Ramos (cell line): ENCODE measurements at regions not wholly inside any gene's neighbourhood (a gene's known extent, or its start where the extent isn't known, plus 50 kb on each side); places are given as distances from the start of the nearest gene placed in this dataset.

Experiments used
- in situ Hi-C: fragments of 300-500 bp; cut with MboI; formaldehyde crosslinking; loops from one replicate; pipeline ENCODE4 v1.14.3; 2022; ENCODE audit warnings: low sequenced_read_pairs; ENCODE audit not compliant: unreplicated experiment

DNA sequence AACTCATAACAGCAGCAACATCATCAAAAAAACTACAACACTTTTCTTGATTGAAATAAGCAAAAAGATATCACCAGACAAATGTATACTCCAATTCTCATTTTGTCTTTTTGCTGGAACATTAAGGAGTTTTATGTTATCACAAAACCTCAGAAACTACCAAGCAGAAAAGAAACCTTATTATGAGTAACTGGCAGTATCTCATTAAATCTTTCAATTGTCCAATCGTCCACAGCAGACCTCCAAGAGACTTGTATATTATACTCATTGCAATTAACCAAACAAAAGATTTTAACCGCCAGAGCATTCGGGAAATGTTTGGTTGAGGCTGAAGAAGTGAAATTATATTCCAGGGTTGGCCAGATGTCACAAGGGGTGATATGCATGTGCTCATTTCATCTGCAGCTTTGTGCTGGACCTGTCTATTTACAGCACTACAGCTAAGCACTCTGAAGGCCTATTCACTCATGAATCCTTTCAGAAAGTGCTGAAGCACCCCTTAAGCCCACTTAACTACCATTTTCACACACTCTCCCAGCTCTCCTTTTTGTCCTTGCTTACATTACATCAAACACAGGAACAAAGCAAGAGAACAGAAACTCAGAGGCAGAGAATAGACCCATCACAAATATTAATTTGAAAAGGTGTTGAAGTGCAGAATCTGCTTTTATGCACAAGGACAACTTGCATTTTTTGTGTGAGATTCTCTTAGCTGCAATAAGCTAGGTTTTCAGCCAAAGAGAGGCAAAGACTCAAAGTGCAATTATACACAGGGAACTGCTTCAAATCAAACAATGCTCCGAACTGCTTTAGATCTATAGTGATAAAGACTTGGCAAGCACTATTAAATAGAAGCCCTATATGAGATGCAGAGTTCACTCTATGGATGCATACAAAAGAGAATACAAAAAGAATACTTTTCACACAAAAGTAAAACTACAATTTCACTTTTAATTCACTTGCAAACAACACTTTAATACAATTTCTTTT, 150.4 kb upstream of the POU5F2 start:
- in situ Hi-C loops: no loop called here

DNA sequence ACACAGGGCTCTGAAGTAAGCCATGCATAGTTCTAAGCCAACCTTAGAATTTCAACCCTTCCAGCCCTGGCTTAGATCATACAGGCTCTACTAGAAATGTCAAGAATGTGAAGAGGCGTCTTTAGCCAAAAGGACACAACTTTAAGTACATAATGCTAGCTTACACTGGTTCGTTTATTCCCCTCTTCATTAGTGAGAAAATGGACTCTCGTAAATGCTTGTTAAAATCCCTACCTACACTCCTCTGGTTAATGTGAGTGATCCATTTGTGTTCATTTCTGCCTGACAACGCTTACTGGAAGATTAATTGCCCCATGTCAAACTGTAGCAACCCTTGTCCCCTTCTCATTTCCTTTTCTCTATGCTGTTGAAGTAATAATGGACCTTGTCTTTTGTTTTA, 149.3 kb upstream of the POU5F2 start:
- in situ Hi-C loops: no loop called here

DNA sequence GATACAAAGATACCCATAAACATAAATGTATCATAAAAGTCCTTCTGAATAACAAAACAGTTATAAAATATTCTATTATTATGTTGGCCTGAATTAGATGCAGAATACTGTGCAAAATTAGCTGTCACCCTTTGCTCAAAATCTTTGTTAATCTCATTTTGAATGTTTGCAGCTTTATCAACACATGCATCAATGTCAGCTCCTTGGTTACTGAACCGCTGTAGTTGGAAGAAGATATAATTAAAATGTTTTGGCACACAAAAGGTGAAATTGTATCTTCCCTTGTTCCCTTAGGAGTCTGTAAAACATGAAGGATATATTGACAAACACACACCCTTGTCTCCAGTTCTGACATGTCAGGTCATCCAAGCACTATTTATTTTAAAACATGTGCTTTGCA, 146.3 kb upstream of the POU5F2 start:
- in situ Hi-C loops: no loop called here

DNA sequence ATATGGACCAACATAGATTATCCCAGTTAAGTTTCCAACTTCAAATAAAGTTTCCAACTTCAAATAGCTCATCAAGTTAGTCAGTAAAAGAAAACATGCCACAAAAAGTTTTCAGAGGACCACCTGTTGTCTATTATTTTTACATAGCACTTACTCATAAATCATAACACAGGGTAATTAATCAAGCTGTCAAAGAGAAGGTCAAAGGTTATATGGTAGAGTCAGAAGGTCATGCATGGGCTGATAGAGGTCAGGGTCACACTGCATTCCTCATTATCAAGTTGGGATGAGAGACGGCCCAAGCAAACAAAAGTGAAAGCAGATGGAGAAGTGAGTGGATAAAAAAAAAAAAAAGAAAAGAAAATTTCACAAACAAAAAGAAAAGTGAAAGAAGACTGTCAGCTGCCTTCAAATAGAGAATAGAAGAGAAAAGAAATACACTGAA, 145.5 kb upstream of the POU5F2 start:
- in situ Hi-C loops: no loop called here

DNA sequence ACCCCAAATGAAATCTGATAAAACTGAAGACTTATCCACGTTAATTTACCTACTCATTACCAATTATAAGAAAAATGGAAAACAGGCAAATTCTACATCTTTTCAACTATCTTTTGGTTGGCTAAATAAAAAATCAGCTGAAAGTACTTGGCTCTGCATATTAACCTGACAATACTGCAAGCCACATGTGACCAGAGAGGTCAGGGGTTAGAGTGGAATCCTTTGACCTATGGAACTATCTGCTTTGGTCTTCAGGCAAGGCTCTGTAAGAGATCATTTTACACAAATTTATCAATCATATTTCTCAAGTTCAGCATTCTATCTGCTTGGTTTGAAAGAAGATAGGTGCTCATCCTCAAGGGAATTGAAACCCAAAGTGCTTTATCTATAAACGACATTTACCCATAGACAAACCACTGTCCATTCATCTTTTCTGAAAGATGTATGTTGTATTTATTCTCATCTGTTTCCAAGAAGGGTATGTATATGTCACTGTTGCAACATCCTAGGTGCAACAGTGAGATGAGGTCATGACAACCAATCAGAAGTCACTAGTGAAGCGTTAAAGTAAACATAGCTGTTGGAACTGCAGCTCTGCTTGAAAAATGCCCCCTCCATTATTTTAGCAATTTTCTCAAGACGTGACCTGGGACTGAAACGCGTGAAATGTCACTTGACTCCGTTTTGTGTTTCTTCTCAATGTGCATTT, 144.9 kb upstream of the POU5F2 start:
- in situ Hi-C loops: no loop called here

DNA sequence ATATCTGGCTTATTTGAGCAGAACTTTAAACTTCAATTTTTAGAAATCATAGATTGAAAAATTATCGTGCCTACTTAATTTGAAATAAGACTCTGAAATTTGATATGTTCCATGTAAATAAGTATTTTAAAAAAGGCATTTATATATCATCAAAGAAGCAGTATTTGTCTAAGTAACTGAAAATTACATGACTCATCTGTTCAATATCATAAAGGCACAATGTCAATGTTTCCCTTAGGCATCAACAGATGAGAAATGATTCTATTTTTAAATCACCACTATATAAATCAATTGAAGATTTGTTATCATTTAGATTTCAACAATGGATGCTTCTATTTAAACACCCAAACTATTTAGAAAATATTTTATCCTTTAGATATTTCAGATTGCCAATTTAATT, 142.9 kb upstream of the POU5F2 start:
- in situ Hi-C loops: no loop called here

DNA sequence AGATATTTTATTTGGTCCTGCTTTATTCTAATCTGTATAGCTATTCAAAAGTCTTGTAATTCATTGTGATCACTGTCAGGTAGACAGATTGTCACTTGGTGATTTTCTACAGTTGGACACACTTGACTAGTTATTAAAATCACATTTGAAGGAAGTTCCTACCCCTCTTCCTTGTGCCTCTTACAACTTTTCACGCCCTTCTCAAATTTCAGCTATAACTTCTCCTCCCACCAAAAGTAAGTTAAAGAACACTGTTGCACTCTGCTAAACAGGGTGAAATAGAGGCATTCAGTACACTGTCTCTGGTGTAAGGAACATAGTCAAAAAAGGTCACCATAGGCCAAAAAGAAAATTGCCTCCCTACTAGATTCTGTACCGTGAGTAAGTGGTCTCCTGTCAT, 142.1 kb upstream of the POU5F2 start:
- in situ Hi-C loops: no loop called here

DNA sequence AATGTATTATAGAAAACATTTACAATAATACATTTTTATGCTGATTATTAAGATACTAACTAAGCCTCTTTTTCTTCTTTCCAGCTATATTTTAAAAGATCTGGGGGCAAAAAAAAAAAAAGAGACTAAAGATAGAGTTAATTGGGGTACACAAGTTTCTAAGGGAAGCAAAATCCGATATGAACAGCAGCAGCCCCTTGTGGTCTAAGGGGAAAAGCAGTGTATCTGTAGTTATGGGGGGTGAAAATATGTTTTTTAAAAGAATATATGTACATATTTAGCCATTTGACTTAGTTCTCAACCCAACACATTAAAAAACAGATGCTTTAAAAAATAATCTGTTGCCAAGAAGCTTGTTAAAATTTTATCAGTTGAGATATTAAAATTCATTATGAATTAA, 134.3 kb upstream of the POU5F2 start:
- in situ Hi-C loops: no loop called here

DNA sequence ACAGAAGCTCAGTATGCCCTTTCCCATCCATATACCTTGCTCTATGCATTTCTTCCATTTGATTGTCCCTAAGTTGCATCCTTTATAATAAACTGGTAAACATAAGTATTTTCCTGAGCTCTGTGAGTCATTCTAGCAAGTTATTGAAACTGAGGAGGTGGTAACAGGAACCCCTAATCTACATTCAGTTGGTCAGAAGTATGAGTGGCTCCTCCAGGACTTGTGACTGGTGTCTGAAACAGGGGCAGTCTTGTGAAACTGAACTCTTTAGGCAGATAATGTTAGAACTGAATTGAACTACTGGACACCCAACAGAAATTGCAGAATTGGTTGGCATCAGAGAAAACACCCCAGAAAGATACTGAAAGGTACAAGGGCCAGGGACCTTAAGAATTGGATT, 133.1 kb upstream of the POU5F2 start:
- in situ Hi-C loops: no loop called here

DNA sequence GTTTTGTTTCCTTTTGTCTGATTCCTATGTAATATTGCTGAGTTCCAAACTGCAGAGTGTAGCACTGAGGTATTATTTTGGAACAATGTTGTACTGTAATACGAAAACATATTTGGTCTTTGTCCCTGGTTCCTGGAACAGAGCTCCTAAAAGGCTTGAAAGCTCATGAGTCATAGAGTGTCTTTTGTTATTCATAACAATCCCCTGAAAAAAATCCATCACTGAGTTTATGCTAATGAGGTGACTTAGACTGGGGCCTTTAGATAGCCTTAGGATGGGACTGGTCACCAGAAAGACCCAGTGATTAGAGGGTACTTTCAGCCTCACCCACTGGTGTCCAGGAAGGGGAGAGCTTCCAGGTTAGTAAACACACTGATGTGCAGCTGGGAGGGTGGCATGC, 132.7 kb upstream of the POU5F2 start:
- in situ Hi-C loops: no loop called here

DNA sequence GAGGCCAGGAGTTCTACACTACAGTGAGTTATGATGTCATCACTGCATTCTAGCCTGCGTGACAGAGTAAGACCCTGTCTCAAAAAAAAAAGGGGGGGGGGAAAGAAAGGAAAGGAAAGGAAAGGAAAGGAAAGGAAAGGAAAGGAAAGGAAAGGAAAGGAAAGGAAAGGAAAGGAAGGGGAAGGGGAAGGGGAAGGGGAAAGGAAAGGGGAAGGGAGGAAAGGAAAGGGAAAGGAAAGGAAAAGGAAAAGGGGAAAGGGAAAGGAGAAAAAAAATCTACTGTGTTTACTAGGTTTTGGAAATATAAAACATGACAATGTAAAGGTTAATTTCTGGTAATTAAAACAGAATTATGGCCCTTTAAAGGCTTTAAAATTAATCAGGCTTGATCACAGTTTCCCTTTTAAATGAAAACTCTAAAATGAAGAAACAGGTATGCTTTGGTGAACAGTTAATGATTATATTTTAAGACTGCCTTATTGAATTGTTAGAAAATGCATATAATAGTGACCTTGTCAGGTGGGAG, 131.9 kb upstream of the POU5F2 start:
- in situ Hi-C loops: no loop called here

DNA sequence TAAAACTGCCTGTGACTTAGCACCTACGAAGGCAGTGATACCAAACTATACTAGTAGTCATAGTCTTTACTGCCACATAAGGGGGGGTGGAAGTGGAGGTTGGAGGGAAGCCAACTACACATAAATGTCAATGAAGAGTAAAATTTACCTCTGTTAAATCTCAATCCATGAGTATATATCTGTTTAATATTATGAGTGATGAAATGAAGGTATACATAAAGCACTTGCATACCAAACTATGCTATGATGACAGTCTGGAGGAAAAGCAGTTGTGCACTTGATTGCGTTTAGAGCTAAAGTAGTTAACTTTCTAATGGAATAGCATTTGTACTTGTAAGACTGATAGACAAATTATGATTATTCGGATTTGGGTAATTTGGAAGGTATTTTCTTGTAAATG, 129.2 kb upstream of the POU5F2 start:
- in situ Hi-C loops: no loop called here

DNA sequence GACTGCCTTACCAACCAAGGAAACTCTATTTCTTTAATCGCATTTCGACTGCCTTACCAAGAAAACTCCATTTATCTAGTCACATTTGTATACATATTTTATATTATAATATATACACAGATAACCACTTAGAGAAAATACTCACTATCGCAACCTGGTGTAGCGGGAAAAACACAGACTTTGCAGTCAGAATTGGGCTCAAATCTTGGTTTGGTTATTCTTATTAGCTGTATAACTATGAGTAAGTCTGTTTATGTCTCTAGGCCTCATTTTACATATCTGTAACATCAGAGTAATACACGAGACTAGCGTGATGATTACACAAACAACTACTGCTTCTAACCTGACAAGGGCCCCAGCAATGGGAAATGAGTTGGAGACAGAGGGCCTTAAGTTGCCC, 127.5 kb upstream of the POU5F2 start:
- in situ Hi-C loops: no loop called here

DNA sequence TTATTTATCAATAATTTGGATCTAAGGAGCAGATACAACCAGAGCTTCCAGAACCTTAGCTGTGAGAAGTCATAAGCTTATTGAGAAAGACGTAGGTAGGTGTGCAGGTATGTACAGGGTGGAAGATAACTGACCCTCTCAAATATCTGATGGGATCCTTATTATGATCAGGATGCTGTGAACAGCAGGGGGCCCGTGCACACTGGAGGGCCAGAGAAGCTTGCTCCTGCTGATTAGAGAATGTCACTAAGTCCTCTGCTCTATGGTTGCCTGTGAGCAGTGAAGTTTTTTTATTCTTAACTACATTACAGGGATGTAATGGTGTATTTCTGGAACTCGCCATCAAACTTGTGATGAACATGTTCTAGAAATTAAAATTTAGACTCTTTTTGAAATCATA, 108.9 kb upstream of the POU5F2 start:
- in situ Hi-C loops: no loop called here

DNA sequence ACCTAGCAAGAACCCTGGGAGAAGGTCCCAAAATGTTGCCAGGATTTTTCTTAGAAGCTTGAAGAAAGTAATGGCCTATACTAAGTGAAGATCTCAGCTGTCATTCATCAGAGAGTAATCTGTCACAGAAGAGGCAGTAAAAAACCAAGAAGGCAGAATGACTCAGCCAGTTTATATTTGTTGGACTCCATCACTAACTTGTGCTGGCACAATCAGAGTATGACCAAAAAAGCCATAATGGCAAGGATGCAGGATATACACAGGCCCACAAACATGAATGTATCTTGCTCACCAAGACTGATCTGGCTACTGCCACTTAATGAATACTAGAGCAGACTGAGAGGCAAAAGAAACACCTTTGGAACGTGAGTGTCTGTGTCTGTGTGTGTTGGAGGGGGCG, 104.0 kb upstream of the POU5F2 start:
- in situ Hi-C loops: no loop called here

DNA sequence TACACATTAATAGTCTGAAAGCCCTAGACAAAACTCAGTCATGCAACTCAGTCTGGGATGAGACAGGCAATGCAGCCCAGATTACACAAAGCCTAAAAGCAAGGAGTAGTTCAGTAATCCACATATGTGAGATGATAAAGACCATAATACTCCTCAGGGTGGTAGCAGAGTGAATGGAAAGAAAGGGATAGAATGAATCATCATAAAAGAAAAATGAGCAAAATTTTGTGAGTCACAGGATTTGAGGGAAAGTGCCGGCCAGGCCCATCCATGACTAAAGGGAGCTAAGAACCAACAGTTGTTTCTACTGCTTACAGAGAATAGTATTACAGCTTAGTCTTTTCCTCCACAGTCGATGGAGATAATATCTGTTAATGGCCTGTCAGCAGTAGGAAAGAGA, 90.0 kb upstream of the POU5F2 start:
- in situ Hi-C loops: no loop called here

DNA sequence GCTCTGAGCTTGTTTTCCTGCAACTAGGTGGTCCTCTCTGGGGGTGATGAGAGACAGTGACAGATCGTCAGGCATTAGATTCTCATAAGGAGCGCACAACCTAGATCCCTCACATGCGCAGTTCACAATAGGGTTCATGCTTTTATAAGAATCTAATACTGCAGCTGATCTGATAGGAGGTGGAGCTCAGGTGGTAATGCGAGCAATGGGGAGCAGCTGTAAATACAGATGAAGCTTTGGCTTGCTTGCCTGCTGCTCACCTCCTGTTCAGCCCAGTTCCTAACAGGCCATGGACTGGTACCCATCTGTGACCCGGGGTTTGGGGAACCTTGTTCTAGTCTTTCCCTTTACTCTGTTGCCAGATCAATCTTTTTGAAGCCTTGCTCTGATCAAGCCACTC, 89.5 kb upstream of the POU5F2 start:
- in situ Hi-C loops: no loop called here

DNA sequence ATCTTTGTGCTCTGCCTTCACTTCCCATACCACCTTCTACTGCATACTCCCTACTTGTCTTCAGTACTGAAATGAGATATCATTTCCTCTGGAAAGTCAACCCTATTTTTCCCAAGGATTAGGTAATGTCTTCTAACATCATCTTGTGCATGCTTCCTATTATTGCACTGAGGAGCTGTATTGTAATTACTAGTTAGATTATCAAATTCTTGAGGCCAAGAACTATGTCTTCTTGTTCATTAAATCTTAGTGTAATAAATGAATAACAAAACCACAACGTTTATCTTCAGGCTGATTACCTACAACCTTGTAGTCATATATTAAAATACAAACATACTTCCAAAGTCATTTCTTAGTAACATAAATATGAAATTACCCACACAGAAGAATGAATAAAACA, 87.9 kb upstream of the POU5F2 start:
- in situ Hi-C loops: no loop called here

DNA sequence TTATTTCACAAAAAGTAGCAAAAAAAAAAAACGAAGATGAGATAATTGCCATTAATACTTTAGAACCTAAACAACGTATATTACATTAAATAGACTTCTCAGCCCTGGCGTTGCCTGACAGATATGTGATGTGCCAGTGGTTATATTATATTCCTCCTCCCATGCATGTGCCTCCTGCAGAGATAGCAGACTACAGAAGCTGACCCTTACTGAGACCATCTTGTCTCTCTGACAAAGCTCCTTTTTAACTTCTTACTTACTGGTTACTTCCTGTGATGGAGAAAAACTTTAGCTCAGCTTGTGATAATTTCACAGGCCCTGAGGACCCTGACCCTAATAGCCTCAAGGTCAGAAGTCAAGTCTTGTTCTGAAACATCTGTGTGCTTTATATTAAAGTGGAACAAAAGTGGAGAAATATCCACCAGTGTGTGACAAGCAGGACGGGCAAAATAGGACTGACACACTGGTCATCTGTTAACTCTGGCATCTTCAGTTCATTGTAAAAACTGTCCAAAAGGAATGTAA, 80.6 kb upstream of the POU5F2 start:
- in situ Hi-C loops: no loop called here

DNA sequence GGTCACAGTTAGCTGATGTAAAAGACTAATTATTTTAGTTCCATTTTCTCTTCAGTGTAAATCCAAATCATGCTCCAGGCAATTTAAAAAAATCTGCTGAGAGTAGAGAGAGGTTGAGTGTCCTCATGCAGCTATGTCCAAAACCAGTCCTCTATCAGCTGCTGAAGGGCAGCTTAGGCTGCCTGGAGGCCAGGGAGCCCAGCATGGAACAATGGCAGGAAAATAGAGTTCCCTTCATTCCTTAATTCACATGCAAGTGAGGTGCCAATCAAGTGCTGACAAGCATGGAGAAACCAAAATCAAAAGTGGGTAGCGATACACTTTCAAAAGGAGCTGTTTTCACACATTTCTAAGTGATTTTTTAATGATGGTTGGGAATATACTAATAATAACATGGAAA, 78.3 kb upstream of the POU5F2 start:
- in situ Hi-C loops: no loop called here

DNA sequence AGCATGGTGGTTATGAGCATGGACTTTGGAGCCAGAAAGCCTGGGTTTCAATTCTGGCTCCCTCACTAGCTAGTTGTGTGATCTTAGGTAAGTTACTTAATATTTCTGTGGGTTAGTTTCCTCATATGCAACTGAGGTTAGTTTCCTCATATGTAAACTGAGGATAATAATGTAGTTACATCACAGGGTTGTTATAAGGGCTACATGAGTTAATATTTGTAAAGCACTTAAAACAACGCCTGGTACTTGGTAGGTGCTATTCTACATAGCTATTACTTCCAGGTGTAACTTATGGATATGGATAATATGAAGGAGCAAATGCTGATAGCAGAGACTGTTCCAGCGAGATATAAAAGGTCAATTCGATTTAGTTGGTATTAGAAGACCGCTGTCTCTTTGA, 69.4 kb upstream of the POU5F2 start:
- in situ Hi-C loops: no loop called here
